Breast epithelium (tissue), 3 donors: ENCODE measurements at regions not wholly inside any gene's neighbourhood (a gene's known extent, or its start where the extent isn't known, plus 50 kb on each side); places are given as distances from the start of the nearest gene placed in this dataset.

ENCODE experiments used
- POLR2A ChIP-seq: fragments of 450-650 bp; IDR thresholded peaks from one replicate; pipeline ENCODE4 v1.6.1; 2016; ENCODE audit warnings: antibody characterized with exemption, mild to moderate bottlenecking, moderate library complexity
- POLR2AphosphoS5 ChIP-seq, 3 donors: sonication (generic); formaldehyde crosslinking; IDR thresholded peaks; one replicate each; pipeline ENCODE4 v1.6.1; 2017; ENCODE audit warnings: antibody characterized with exemption in 3 of 3
- TF ChIP-seq, protein P1 (sequence below), 3 donors: fragments of 450-650 bp; IDR thresholded peaks; one replicate each; pipeline ENCODE4 v1.5.1; 2016 to 2017; ENCODE audit warnings: antibody characterized with exemption in 3 of 3, mild to moderate bottlenecking in 3 of 3, moderate library complexity in 3 of 3

DNA sequence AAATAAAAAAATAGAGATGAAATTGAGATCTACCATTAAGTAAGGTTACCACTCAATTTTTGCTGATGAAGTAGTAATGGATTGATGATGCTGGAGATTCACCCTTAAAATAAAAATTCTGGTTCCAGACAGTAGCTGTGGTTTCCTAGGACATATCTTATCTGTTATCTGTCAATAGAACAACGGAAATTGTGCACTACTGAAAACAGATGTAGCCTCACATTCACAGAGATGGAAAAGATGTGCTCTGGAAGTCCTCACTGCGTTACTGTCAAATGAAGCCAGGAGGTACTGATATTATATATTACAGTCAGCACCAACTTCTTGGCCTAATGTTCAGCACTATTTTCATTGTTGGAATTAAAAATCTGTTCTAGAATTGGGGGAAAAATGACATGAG, 154.0 kb downstream of the SLC24A2 start:
- TF ChIP-seq POLR2A (no peak), POLR2AphosphoS5 (IDR thresholded peaks at IDR 0.05) (no peak)
- TF ChIP-seq, protein P1, sequence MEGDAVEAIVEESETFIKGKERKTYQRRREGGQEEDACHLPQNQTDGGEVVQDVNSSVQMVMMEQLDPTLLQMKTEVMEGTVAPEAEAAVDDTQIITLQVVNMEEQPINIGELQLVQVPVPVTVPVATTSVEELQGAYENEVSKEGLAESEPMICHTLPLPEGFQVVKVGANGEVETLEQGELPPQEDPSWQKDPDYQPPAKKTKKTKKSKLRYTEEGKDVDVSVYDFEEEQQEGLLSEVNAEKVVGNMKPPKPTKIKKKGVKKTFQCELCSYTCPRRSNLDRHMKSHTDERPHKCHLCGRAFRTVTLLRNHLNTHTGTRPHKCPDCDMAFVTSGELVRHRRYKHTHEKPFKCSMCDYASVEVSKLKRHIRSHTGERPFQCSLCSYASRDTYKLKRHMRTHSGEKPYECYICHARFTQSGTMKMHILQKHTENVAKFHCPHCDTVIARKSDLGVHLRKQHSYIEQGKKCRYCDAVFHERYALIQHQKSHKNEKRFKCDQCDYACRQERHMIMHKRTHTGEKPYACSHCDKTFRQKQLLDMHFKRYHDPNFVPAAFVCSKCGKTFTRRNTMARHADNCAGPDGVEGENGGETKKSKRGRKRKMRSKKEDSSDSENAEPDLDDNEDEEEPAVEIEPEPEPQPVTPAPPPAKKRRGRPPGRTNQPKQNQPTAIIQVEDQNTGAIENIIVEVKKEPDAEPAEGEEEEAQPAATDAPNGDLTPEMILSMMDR (IDR thresholded peaks at IDR 0.05): no peak
